Caco-2 (cell line): ENCODE measurements at regions not wholly inside any gene's neighbourhood (a gene's known extent, or its start where the extent isn't known, plus 50 kb on each side); places are given as distances from the start of the nearest gene placed in this dataset.

ENCODE experiments used
- BruUV-seq: library from RNA; stranded (reverse); fragments of 400-500 nt; replicated peaks from 2 replicates; lab custom pipeline; 2021; lab: Mats Ljungman, UMichigan
- CTCF ChIA-PET: fragments of 300-600 bp; sonication (Branson Sonifier 250); formaldehyde crosslinking; loops from one replicate; lab custom pipeline; 2022; ENCODE audit warnings: antibody characterized with exemption; lab: Charles Lee
- POLR2A ChIA-PET: fragments of 300-600 bp; sonication (Branson Sonifier 250); formaldehyde crosslinking; loops from one replicate; lab custom pipeline; 2022; ENCODE audit warnings: antibody characterized with exemption; lab: Charles Lee
- DNase-seq, 2 experiments: peaks; one replicate each; pipeline versions ENCODE4 v3.0.0 to v3.0.0-alpha.2; 2020 to 2022
- H3K27me3 ChIP-seq: replicated peaks from 2 replicates; pipeline ENCODE4 v1.6.0; 2011; ENCODE audit warnings: low read length; ENCODE audit not compliant: control insufficient read depth, insufficient read depth
- H3K36me3 ChIP-seq: 2 replicates; pipeline ENCODE4 v1.5.1; 2011; ENCODE audit warnings: low read length; ENCODE audit not compliant: control insufficient read depth, insufficient read depth
- H3K4me1 ChIP-seq: fragments of 250-450 bp; sonication (Bioruptor Pico); 2 replicates; pipeline ENCODE4 v1.5.1; 2020; ENCODE audit warnings: mild to moderate bottlenecking
- H3K4me3 ChIP-seq: 2 replicates; pipeline ENCODE4 v1.5.1; 2011; ENCODE audit warnings: low read depth, mild to moderate bottlenecking, control low read depth, low read length
- H3K9me3 ChIP-seq: fragments of 250-450 bp; sonication (Bioruptor Pico); 2 replicates; pipeline ENCODE4 v1.5.1; 2020; ENCODE audit warnings: mild to moderate bottlenecking, moderate library complexity
- H3K27ac Mint-ChIP-seq: one replicate; pipeline ENCODE4 v1.8.0; 2022; ENCODE audit warnings: mixed read lengths; ENCODE audit not compliant: unreplicated experiment
- H3K27me3 Mint-ChIP-seq: one replicate; pipeline ENCODE4 v1.8.0; 2022; ENCODE audit warnings: mixed read lengths; ENCODE audit not compliant: insufficient read depth, unreplicated experiment
- H3K36me3 Mint-ChIP-seq: one replicate; pipeline ENCODE4 v1.8.0; 2022; ENCODE audit warnings: mild to moderate bottlenecking, mixed read lengths; ENCODE audit not compliant: insufficient read depth, unreplicated experiment
- H3K4me1 Mint-ChIP-seq: one replicate; pipeline ENCODE4 v1.8.0; 2022; ENCODE audit warnings: low read depth, mixed read lengths; ENCODE audit not compliant: unreplicated experiment
- H3K4me3 Mint-ChIP-seq: one replicate; pipeline ENCODE4 v1.8.0; 2022; ENCODE audit warnings: mild to moderate bottlenecking, moderate library complexity, mixed read lengths; ENCODE audit not compliant: unreplicated experiment
- H3K9me3 Mint-ChIP-seq: one replicate; pipeline ENCODE4 v1.8.0; 2022; ENCODE audit warnings: mixed read lengths; ENCODE audit not compliant: unreplicated experiment
- CTCF ChIP-seq, 2 experiments: fragments of 200-600 bp in 1 of 2; IDR thresholded peaks; 1 replicate in 1 of 2; 2 replicates in 1 of 2; pipeline versions ENCODE4 v1.5.1 to v1.8.0; 2011 to 2022; ENCODE audit warnings: antibody characterized with exemption in 1 of 2, control low read depth in 1 of 2, inconsistent platforms in 1 of 2, low read depth in 1 of 2, low read length in 1 of 2, mild to moderate bottlenecking in 1 of 2, moderate library complexity in 1 of 2; ENCODE audit not compliant: insufficient read depth in 1 of 2, severe bottlenecking in 1 of 2, unreplicated experiment in 1 of 2
- intact Hi-C: fragments of 100-400 bp; cut with micrococcal nuclease; formaldehyde crosslinking; loops from one replicate; pipeline ENCODE4 v1.10.0; 2022; ENCODE audit not compliant: unreplicated experiment

GRCh38 chr9:116027511-116027910 is 126.1 kb upstream of the PAPPA start:
- no peak for DNase-seq
- intact Hi-C loops: no loop called here
- H3K4me1 Mint-ChIP-seq: no peaks in the 10 kb centered on the region

DNA sequence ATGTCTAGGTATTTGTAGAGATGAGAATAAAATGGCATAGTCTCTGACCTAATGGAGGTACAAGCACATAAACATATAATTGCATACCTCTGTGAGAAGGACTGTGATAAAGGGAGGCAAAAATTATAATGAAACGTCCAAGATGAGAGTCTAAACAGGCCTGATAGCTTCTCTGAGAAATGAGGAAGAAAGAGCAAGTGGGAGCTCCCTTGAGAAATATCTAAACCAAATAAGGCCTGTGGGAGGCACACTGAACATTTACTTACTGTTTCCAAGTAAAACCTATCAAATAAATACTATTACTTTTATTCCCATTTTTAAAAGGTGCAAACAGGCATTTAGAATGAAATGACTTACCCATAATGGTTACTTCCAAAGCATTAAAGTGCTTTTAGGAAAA is 125.6 kb upstream of the PAPPA start:
- no peaks in the 10 kb centered on the region for H3K27me3 ChIP-seq
- POLR2A ChIA-PET: no interaction called here
- H3K9me3 Mint-ChIP-seq: peaks cover 10% of the 10 kb centered on the region

More at GRCh38 chr9:116027511-116027910, 126.1 kb upstream of the PAPPA start:
- BruUV-seq: no TSS peak
- TF ChIP-seq CTCF (IDR thresholded peaks at IDR 0.05; ENCODE audit: insufficient read depth in 1 of 2, low read depth in 1 of 2, low read length in 1 of 2, severe bottlenecking in 1 of 2, unreplicated experiment in 1 of 2): no peak
- Mint-ChIP-seq H3K36me3 (no peaks in the 10 kb centered on the region), H3K27ac (no peak overlapping the region), H3K9me3 (peaks cover 10% of the 10 kb centered on the region), H3K27me3 (peaks cover 6% of the 10 kb centered on the region), H3K4me3 (no peak overlapping the region)
- Histone ChIP-seq H3K27me3 (no peaks in the 10 kb centered on the region), H3K36me3 (no peaks in the 10 kb centered on the region), H3K4me3 (no peak overlapping the region), H3K4me1 (no peaks in the 10 kb centered on the region), H3K9me3 (no peaks in the 10 kb centered on the region)
- CTCF ChIA-PET: no interaction called here
- POLR2A ChIA-PET: no interaction called here

DNA sequence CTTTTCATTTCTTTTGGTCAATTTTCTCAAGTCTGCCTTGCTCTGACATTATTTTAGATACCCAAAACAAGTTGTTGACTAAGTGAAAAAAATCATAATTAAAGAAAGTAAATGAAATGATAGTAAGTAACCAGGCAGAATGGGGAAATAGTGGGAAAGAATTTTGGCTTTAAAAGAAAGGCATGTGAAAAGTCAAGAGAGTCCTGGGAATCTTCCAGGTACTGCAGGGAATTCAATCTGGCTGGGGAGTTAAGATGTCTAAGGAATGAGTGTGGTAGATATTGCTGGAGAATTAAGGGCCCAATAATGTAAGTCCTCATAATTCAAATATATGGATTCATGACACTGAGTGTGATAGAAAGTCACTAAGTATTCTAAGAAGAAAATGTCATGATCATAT is 123.1 kb upstream of the PAPPA start:
- H3K4me3 Mint-ChIP-seq: no peak overlapping the region
- peaks cover 10% of the 10 kb centered on the region for H3K9me3 Mint-ChIP-seq
- intact Hi-C loops: no loop called here
- CTCF ChIA-PET: no interaction called here
- H3K36me3 Mint-ChIP-seq: no peaks in the 10 kb centered on the region
- TF ChIP-seq CTCF (IDR thresholded peaks at IDR 0.05; ENCODE audit: insufficient read depth in 1 of 2, low read depth in 1 of 2, low read length in 1 of 2, severe bottlenecking in 1 of 2, unreplicated experiment in 1 of 2): no peak
- H3K36me3 ChIP-seq: no peaks in the 10 kb centered on the region
- no peak overlapping the region for H3K4me3 ChIP-seq
- no TSS peak for BruUV-seq
- peaks cover 8% of the 10 kb centered on the region for H3K27me3 Mint-ChIP-seq
- H3K27ac Mint-ChIP-seq: no peak overlapping the region
- no peaks in the 10 kb centered on the region for H3K27me3 ChIP-seq
- DNase-seq: no peak
- H3K9me3 ChIP-seq: no peaks in the 10 kb centered on the region
- H3K4me1 ChIP-seq: no peaks in the 10 kb centered on the region
- no peaks in the 10 kb centered on the region for H3K4me1 Mint-ChIP-seq
- POLR2A ChIA-PET: no interaction called here

More for the DNA sequence above, 125.6 kb upstream of the PAPPA start:
- Mint-ChIP-seq H3K27ac (no peak overlapping the region), H3K4me3 (no peak overlapping the region), H3K4me1 (no peaks in the 10 kb centered on the region), H3K36me3 (no peaks in the 10 kb centered on the region), H3K27me3 (peaks cover 6% of the 10 kb centered on the region)
- intact Hi-C loops: no loop called here
- CTCF ChIA-PET: no interaction called here
- Histone ChIP-seq H3K4me3 (no peak overlapping the region), H3K9me3 (no peaks in the 10 kb centered on the region), H3K36me3 (no peaks in the 10 kb centered on the region), H3K4me1 (no peaks in the 10 kb centered on the region)
- no peak for DNase-seq
- no TSS peak for BruUV-seq
- TF ChIP-seq CTCF (IDR thresholded peaks at IDR 0.05; ENCODE audit: insufficient read depth in 1 of 2, low read depth in 1 of 2, low read length in 1 of 2, severe bottlenecking in 1 of 2, unreplicated experiment in 1 of 2): no peak
